ENCODE measurements at regions not wholly inside any gene's neighbourhood (a gene's known extent, or its start where the extent isn't known, plus 50 kb on each side); places are given as distances from the start of the nearest gene placed in this dataset.
"Not testable (repeated sequence)": the region's sequence is repeated elsewhere in the genome, so short reads cannot be mapped to it uniquely, and the experiment has no call there.

GRCh38 chr3:22691856-22692628 lies 511.1 kb upstream of the UBE2E2 start:
- no peak for DNase-seq
- no TSS peak for BruUV-seq (replicated peaks)
- intact Hi-C loops (cut with micrococcal nuclease; ENCODE audit: unreplicated experiment) = no loop called here
- Mint-ChIP-seq H3K27me3 (ENCODE audit: unreplicated experiment) (no peaks in the 10 kb centered on the region), H3K4me1 (ENCODE audit: low read depth, unreplicated experiment) (no peaks in the 10 kb centered on the region), H3K9me3 (ENCODE audit: low read depth, unreplicated experiment) (no peaks in the 10 kb centered on the region), H3K4me3 (ENCODE audit: low read depth, unreplicated experiment) (no peak overlapping the region), H3K27ac (ENCODE audit: unreplicated experiment) (no peak overlapping the region), H3K36me3 (ENCODE audit: insufficient read depth, unreplicated experiment) (no peaks in the 10 kb centered on the region)
- CTCF ChIA-PET = no interaction called here
- TF ChIP-seq CTCF (IDR thresholded peaks at IDR 0.05; ENCODE audit: unreplicated experiment) = no peak

- H3K27me3 Mint-ChIP-seq (ENCODE audit: unreplicated experiment) = no peaks in the 10 kb centered on the region
- CTCF ChIA-PET = no interaction called here
- intact Hi-C loops (cut with micrococcal nuclease; ENCODE audit: unreplicated experiment) = no loop called here
- H3K36me3 Mint-ChIP-seq (ENCODE audit: insufficient read depth, unreplicated experiment) = no peaks in the 10 kb centered on the region
- BruUV-seq (replicated peaks) = no TSS peak
- no peaks in the 10 kb centered on the region for H3K4me1 Mint-ChIP-seq (ENCODE audit: low read depth, unreplicated experiment)
- no peak overlapping the region for H3K27ac Mint-ChIP-seq (ENCODE audit: unreplicated experiment)
- peaks cover 2% of the 10 kb centered on the region for H3K9me3 Mint-ChIP-seq (ENCODE audit: low read depth, unreplicated experiment)
- DNase-seq = no peak
- TF ChIP-seq CTCF (IDR thresholded peaks at IDR 0.05; ENCODE audit: unreplicated experiment) = no peak
- H3K4me3 Mint-ChIP-seq (ENCODE audit: low read depth, unreplicated experiment) = no peak overlapping the region
Measured at GRCh38 chr3:22700876-22701275, 502.3 kb upstream of the UBE2E2 start.

GRCh38 chr3:22704166-22704565 lies 499.0 kb upstream of the UBE2E2 start:
- CTCF ChIA-PET = no interaction called here
- Mint-ChIP-seq H3K27ac (ENCODE audit: unreplicated experiment) (no peak overlapping the region), H3K27me3 (ENCODE audit: unreplicated experiment) (no peaks in the 10 kb centered on the region), H3K4me1 (ENCODE audit: low read depth, unreplicated experiment) (no peaks in the 10 kb centered on the region), H3K9me3 (ENCODE audit: low read depth, unreplicated experiment) (peaks cover 6% of the 10 kb centered on the region), H3K36me3 (ENCODE audit: insufficient read depth, unreplicated experiment) (no peaks in the 10 kb centered on the region), H3K4me3 (ENCODE audit: low read depth, unreplicated experiment) (no peak overlapping the region)
- DNase-seq = no peak
- no peak for TF ChIP-seq CTCF (IDR thresholded peaks at IDR 0.05; ENCODE audit: unreplicated experiment)
- intact Hi-C loops (cut with micrococcal nuclease; ENCODE audit: unreplicated experiment) = no loop called here
- no TSS peak for BruUV-seq (replicated peaks)

GRCh38 chr3:22704571-22705354 lies 498.4 kb upstream of the UBE2E2 start:
- peaks cover 6% of the 10 kb centered on the region for H3K9me3 Mint-ChIP-seq (ENCODE audit: low read depth, unreplicated experiment)
- H3K4me1 Mint-ChIP-seq (ENCODE audit: low read depth, unreplicated experiment) = no peaks in the 10 kb centered on the region
- no peak overlapping the region for H3K27ac Mint-ChIP-seq (ENCODE audit: unreplicated experiment)
- BruUV-seq (replicated peaks) = no TSS peak
- no peak for TF ChIP-seq CTCF (IDR thresholded peaks at IDR 0.05; ENCODE audit: unreplicated experiment)
- no peaks in the 10 kb centered on the region for H3K27me3 Mint-ChIP-seq (ENCODE audit: unreplicated experiment)
- intact Hi-C loops (cut with micrococcal nuclease; ENCODE audit: unreplicated experiment) = no loop called here
- no peaks in the 10 kb centered on the region for H3K36me3 Mint-ChIP-seq (ENCODE audit: insufficient read depth, unreplicated experiment)
- H3K4me3 Mint-ChIP-seq (ENCODE audit: low read depth, unreplicated experiment) = no peak overlapping the region
- no peak for DNase-seq
- CTCF ChIA-PET = no interaction called here

- H3K9me3 Mint-ChIP-seq (ENCODE audit: low read depth, unreplicated experiment); BruUV-seq (replicated peaks); H3K4me1 Mint-ChIP-seq (ENCODE audit: low read depth, unreplicated experiment); H3K36me3 Mint-ChIP-seq (ENCODE audit: insufficient read depth, unreplicated experiment); CTCF ChIA-PET; H3K4me3 Mint-ChIP-seq (ENCODE audit: low read depth, unreplicated experiment); DNase-seq; H3K27me3 Mint-ChIP-seq (ENCODE audit: unreplicated experiment); intact Hi-C loops (cut with micrococcal nuclease; ENCODE audit: unreplicated experiment); H3K27ac Mint-ChIP-seq (ENCODE audit: unreplicated experiment): not testable (repeated sequence)
Measured at GRCh38 chr3:22706922-22707321, 496.2 kb upstream of the UBE2E2 start.

Measured in Calu3 (cell line).